ENCODE measurements at regions not wholly inside any gene's neighbourhood (a gene's known extent, or its start where the extent isn't known, plus 50 kb on each side); places are given as distances from the start of the nearest gene placed in this dataset.

DNA sequence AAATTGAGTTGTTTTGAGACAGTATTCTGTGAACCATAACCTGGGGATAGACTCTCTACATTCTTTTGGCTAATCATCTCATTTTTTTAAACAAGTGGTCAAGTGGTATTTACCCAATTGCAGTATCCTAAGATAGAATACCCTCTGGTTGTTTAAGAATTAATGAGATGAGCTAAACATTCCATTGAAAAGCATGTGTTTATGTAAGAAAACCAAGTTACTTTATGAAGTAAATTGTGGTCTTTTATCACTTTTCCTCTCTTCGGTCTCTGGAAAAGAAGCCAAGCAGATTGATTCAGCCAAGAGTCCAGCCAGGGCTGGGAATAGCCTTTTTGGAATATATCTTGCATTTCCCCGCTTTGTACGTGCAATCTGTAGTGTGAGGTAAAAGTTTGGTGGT, 185.7 kb upstream of the TOPAZ1 start:
- TF ChIP-seq GATA3 (IDR thresholded peaks at IDR 0.05; ENCODE audit: low read depth, low read length) (no peak), GATA2 (IDR thresholded peaks at IDR 0.05; ENCODE audit: low read depth, low read length) (no peak)

Measured in SH-SY5Y (cell line).